DND-41 (cell line): ENCODE measurements at regions not wholly inside any gene's neighbourhood (a gene's known extent, or its start where the extent isn't known, plus 50 kb on each side); places are given as distances from the start of the nearest gene placed in this dataset.

ENCODE experiments used
- ATAC-seq: fragments of 200-7000 bp; cut with Tn5 transposase; 3 replicates; pipeline ENCODE4 v1.9.1; 2021; ENCODE audit warnings: low read depth; ENCODE audit not compliant: insufficient read depth
- DNase-seq: peaks from one replicate; pipeline ENCODE4 v3.0.0-alpha.2; 2020
- H2AFZ ChIP-seq: 2 replicates; pipeline ENCODE4 v1.6.0; 2012; ENCODE audit warnings: low read depth, low read length
- H3K27ac ChIP-seq: 2 replicates; pipeline ENCODE4 v1.5.1; 2012; ENCODE audit warnings: low read length, inconsistent platforms
- H3K27me3 ChIP-seq: fragments of 200-600 bp; sonication (generic); 2 replicates; pipeline ENCODE4 v1.6.0; 2012; ENCODE audit warnings: low read length, mild to moderate bottlenecking, inconsistent platforms; ENCODE audit not compliant: insufficient read depth, poor library complexity
- H3K36me3 ChIP-seq: 2 replicates; pipeline ENCODE4 v1.5.1; 2012; ENCODE audit warnings: low read length, inconsistent platforms; ENCODE audit not compliant: insufficient read depth
- H3K4me1 ChIP-seq: 2 replicates; pipeline ENCODE4 v1.5.1; 2012; ENCODE audit warnings: mild to moderate bottlenecking, low read length; ENCODE audit not compliant: insufficient read depth
- H3K4me2 ChIP-seq: 2 replicates; pipeline ENCODE4 v1.6.0; 2012; ENCODE audit warnings: mild to moderate bottlenecking, moderate library complexity, low read length, inconsistent platforms; ENCODE audit not compliant: insufficient read depth
- H3K4me3 ChIP-seq, 2 experiments: fragments of 200-600 bp in 1 of 2; shearing (Covaris generic) in 1 of 2; 2 replicates each; pipeline ENCODE4 v1.5.1; 2012 to 2016; ENCODE audit warnings: inconsistent platforms in 2 of 2, low read length in 2 of 2, mild to moderate bottlenecking in 2 of 2, low read depth in 1 of 2, moderate library complexity in 1 of 2
- H3K79me2 ChIP-seq: 2 replicates; pipeline ENCODE4 v1.6.0; 2012; ENCODE audit warnings: low read length, inconsistent platforms; ENCODE audit not compliant: insufficient read depth
- H3K9ac ChIP-seq: 2 replicates; pipeline ENCODE4 v1.6.0; 2012; ENCODE audit warnings: low read depth, mild to moderate bottlenecking, inconsistent platforms, low read length, moderate library complexity
- H3K9me3 ChIP-seq: 2 replicates; pipeline ENCODE4 v1.5.1; 2012; ENCODE audit warnings: low read length, moderate library complexity, mild to moderate bottlenecking, inconsistent platforms; ENCODE audit not compliant: insufficient read depth, severe bottlenecking
- H4K20me1 ChIP-seq: 2 replicates; pipeline ENCODE4 v1.6.0; 2012; ENCODE audit warnings: low read length; ENCODE audit not compliant: insufficient read depth
- CTCF ChIP-seq: IDR thresholded peaks from 2 replicates; pipeline ENCODE4 v1.5.1; 2012; ENCODE audit warnings: borderline replicate concordance, low read length, moderate library complexity, mild to moderate bottlenecking; ENCODE audit not compliant: poor library complexity, severe bottlenecking; ENCODE audit errors: extremely low read depth
- EZH2 ChIP-seq: IDR thresholded peaks from 3 replicates; pipeline ENCODE4 v1.6.1; 2012; ENCODE audit warnings: borderline replicate concordance, low read depth, mild to moderate bottlenecking, moderate library complexity, low read length, inconsistent platforms; ENCODE audit not compliant: severe bottlenecking

GRCh38 chr10:6667679-6668270, 87.7 kb upstream of the PRKCQ start:
- H3K9me3 ChIP-seq, result no peaks in the 10 kb centered on the region
- ATAC-seq (peak; percentile 43; the same call in 2 of the 3 replicates), DNase-seq (peak; percentile 64)
- no peaks in the 10 kb centered on the region for H3K27me3 ChIP-seq
- no peaks in the 10 kb centered on the region for H3K79me2 ChIP-seq
- H3K27ac ChIP-seq, result no peak overlapping the region
- H3K4me1 ChIP-seq, result peaks cover 21% of the 10 kb centered on the region
- no peak overlapping the region for H2AFZ ChIP-seq
- H3K36me3 ChIP-seq, result no peaks in the 10 kb centered on the region
- no peak overlapping the region for H3K4me3 ChIP-seq
- H3K9ac ChIP-seq, result no peak overlapping the region
- TF ChIP-seq CTCF, result peak; percentile 84
- no peak for TF ChIP-seq EZH2
- H3K4me2 ChIP-seq, result no peak overlapping the region
- no peaks in the 10 kb centered on the region for H4K20me1 ChIP-seq

GRCh38 chr10:6667150-6667549, 87.1 kb upstream of the PRKCQ start:
- Histone ChIP-seq H3K27me3 (no peaks in the 10 kb centered on the region), H3K27ac (no peak overlapping the region), H3K79me2 (no peaks in the 10 kb centered on the region), H3K4me1 (peaks cover 21% of the 10 kb centered on the region), H3K9ac (no peak overlapping the region), H4K20me1 (no peaks in the 10 kb centered on the region), H3K36me3 (no peaks in the 10 kb centered on the region), H2AFZ (no peak overlapping the region), H3K4me3 (no peak overlapping the region), H3K4me2 (no peak overlapping the region), H3K9me3 (no peaks in the 10 kb centered on the region)
- TF ChIP-seq EZH2 (no peak), CTCF (no peak)
- DNase-seq (no peak), ATAC-seq (no peak)

- no peaks in the 10 kb centered on the region for H3K36me3 ChIP-seq
- peak; percentile 80 for DNase-seq
- H3K27me3 ChIP-seq, result no peaks in the 10 kb centered on the region
- H4K20me1 ChIP-seq, result no peaks in the 10 kb centered on the region
- peak; percentile 100 for ATAC-seq
- H3K27ac ChIP-seq, result no peak overlapping the region
- TF ChIP-seq EZH2, result no peak
- no peak for TF ChIP-seq CTCF
- H3K79me2 ChIP-seq, result no peaks in the 10 kb centered on the region
- H3K4me2 ChIP-seq, result peak overlapping the region; percentile 41; the same call in 1 of the 2 replicates
- no peak overlapping the region for H3K4me3 ChIP-seq
- H3K9me3 ChIP-seq, result no peaks in the 10 kb centered on the region
- no peak overlapping the region for H3K9ac ChIP-seq
- peaks cover 21% of the 10 kb centered on the region for H3K4me1 ChIP-seq
- no peak overlapping the region for H2AFZ ChIP-seq
Observed at GRCh38 chr10:6665847-6666246, 85.8 kb upstream of the PRKCQ start.
